ENCODE measurements at regions not wholly inside any gene's neighbourhood (a gene's known extent, or its start where the extent isn't known, plus 50 kb on each side); places are given as distances from the start of the nearest gene placed in this dataset.

DNA sequence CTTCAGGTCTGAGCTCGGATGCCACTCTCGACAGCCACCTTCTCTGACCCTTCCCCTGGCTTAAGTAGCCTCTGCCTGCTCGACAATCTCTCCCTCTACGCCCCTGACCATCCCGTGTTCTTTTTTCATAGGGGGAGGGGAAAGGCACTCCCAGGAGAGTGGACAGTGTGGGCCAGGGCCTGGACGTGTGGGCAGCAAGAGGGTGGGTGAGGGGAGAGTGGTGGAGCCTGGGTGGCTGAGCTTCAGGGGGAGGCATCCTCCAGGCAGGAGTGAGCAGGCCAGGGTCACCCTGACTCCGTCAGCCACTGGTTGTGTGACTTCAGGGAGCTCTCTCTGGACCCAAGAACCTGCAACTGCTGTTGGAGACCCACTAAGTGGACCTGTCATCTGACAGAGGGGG is 92.7 kb downstream of the CEBPB start:
- no peak for DNase-seq (ENCODE audit: low read depth)
- TF ChIP-seq, protein P1, sequence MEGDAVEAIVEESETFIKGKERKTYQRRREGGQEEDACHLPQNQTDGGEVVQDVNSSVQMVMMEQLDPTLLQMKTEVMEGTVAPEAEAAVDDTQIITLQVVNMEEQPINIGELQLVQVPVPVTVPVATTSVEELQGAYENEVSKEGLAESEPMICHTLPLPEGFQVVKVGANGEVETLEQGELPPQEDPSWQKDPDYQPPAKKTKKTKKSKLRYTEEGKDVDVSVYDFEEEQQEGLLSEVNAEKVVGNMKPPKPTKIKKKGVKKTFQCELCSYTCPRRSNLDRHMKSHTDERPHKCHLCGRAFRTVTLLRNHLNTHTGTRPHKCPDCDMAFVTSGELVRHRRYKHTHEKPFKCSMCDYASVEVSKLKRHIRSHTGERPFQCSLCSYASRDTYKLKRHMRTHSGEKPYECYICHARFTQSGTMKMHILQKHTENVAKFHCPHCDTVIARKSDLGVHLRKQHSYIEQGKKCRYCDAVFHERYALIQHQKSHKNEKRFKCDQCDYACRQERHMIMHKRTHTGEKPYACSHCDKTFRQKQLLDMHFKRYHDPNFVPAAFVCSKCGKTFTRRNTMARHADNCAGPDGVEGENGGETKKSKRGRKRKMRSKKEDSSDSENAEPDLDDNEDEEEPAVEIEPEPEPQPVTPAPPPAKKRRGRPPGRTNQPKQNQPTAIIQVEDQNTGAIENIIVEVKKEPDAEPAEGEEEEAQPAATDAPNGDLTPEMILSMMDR (IDR thresholded peaks at IDR 0.05; ENCODE audit: insufficient read depth, low read depth, low read length) = no peak
- H3K4me3 ChIP-seq (ENCODE audit: low read depth, low read length) = no peak overlapping the region

DNA sequence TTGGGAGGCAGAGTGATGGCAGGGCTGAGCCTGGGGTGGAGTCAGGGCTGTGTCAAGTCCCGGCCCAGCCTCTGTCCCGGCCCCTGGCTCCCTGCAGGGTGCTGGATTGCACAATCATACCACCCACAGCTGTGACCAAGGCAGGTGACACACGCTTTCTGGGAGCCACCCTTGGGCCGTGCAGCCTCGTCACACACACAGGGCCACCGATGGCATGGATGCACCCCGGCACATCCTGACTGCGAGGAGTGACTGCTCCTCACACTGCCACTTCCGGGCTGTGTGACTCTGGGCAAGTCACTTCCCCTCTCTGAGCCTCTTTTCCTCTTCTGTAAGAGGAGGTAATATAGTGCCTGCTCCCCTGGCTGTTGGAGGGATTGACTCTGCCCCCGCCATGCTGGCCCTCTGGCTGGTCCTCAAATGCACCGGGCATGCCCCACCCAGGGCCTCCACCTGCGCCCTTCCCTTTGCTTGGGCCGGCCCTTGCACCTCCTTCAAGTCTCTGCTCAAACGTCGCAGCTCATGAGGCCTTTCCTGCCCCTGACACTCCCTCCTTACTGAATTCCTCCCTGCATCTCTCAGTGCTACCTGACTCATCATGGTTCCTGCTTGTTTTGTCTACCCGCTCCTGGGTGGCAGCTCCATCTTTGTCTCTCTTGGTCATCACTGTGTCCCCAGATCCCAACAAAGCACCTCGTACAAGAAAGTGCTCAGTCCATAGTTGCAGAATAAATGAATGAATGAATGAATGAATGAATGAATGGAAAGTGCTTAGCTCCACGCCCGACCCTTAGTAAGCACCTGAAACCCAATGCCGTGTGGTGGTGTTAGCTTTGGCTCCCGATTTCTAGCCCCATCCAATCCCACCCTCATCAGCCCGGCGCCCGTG is 93.5 kb downstream of the CEBPB start:
- DNase-seq (ENCODE audit: low read depth) = peak; percentile 62
- H3K4me3 ChIP-seq (ENCODE audit: low read depth, low read length) = no peak overlapping the region
- TF ChIP-seq, protein P1 (IDR thresholded peaks at IDR 0.05; ENCODE audit: insufficient read depth, low read depth, low read length) = no peak

DNA sequence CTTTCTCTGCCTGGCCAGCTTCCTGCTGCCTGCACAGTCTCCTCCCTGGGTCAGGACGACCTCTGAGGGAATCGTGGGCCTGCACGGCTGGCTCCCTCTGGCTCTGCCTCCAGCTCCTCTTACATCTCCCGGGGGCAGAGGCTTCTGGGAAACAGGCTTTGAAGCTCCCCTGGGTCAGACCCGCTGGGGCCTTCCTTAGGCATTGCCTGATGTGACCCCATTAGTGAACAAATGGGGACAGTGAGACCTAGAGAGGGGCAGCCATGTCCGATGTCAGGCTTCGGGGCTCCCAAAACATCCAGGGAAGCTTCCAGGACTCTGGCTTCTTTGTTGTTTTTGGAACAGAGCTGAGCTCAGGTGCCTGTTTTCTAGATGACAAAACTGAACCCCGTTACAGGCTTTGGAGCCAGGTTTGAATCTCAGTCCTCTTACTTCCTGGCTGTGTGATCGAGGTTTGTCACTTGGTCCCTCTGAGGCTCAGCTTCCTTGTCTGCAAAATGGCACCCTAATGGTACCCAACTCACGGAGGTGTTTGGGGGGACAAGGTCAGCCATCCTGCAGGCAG is 94.3 kb downstream of the CEBPB start:
- DNase-seq (ENCODE audit: low read depth) = peak; percentile 56

DNA sequence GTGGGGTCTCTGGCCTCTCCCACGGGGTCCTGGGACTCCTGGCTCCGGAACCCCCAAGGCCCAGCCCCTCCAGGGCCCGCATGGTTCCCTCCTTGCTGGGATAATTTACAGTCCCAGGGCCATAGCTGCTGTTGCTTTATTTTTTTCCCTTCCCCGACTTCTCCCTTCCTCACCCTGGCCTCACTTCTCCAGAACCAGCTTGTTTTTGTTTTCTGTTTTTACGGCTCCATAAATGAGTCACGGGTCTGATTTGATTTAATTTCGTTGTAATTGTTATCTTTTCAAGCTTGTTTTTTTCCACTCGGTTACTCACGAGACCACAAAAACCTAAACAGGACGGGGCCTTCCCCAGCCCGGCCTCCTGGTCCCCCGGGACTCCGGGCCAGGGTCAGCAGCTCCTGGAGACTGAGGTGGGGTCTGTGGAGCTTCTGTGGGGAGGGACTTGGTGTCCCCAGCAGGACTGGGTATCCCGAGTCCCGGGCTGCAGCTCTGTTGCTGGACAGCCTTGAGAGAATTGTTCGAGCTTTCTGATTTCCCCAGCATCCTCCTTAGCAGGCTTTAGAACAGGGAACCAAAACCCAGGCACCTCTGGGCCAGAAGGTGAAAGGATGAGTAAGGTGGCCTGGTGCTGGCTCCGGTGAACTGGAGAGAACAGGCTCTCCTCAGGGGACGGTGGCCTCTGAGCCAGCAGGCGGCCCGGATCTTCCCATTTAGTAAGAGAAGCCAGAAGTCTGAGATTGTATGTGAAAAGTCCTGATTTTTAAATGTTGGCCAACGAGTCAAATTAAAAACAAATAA is 94.9 kb downstream of the CEBPB start:
- H3K4me3 ChIP-seq (ENCODE audit: low read depth, low read length) = no peak overlapping the region
- TF ChIP-seq, protein P1 (IDR thresholded peaks at IDR 0.05; ENCODE audit: insufficient read depth, low read depth, low read length) = no peak
- peak; percentile 97 for DNase-seq (ENCODE audit: low read depth)

More for the DNA sequence above, 94.3 kb downstream of the CEBPB start:
- no peak overlapping the region for H3K4me3 ChIP-seq (ENCODE audit: low read depth, low read length)
- TF ChIP-seq, protein P1 (IDR thresholded peaks at IDR 0.05; ENCODE audit: insufficient read depth, low read depth, low read length) = no peak

DNA sequence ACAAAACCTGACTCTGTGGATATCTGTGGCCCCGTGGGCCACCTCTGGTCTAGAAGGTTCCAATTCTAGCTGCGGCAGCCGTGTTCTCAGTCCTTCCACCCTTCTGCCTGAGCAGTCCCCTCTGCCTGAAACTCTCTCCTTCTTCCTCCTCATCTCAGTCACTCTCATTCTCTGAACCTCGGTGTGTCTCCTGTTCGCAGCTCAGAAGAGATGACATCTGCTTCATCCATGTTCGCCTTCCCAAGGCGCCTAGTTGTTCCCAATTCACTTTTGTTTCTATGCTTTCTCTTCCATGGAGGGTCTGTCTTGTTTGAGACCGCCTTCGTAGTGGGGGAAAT is 95.5 kb downstream of the CEBPB start:
- DNase-seq (ENCODE audit: low read depth) = no peak
- TF ChIP-seq, protein P1 (IDR thresholded peaks at IDR 0.05; ENCODE audit: insufficient read depth, low read depth, low read length) = no peak
- no peak overlapping the region for H3K4me3 ChIP-seq (ENCODE audit: low read depth, low read length)

DNA sequence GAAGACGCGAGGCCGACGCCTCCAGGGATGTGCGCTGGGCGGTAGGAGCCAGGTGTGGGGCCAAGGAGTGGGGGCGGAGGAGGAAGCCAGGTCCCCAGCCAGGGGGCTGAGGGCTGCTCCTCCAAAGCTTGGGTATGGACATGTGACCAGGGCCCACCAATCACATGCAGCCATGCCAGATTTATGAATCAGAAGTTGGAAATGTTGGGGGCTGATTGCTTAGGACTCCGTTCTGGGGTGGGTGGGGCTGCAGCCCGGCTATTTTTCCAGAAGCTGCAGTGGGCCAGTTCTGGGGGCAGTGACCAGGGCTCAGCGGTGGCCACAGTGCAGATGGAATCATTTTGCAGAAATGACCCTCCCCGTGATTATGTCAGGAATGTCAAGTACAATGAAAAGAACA is 96.0 kb downstream of the CEBPB start:
- TF ChIP-seq, protein P1 (IDR thresholded peaks at IDR 0.05; ENCODE audit: insufficient read depth, low read depth, low read length) = no peak
- peak; percentile 90 for DNase-seq (ENCODE audit: low read depth)
- no peak overlapping the region for H3K4me3 ChIP-seq (ENCODE audit: low read depth, low read length)

Data from fibroblast of villous mesenchyme (primary cell).